Activated naive CD4-positive, alpha-beta T cell treated with anti-CD3 and anti-CD28 coated beads, Interleukin-2, amount 50 U/mL, for 24 hours (primary cell): ENCODE measurements at regions not wholly inside any gene's neighbourhood (a gene's known extent, or its start where the extent isn't known, plus 50 kb on each side); places are given as distances from the start of the nearest gene placed in this dataset.

ENCODE experiments used
- H3K27ac Mint-ChIP-seq: one replicate; pipeline ENCODE4 v1.8.0; 2021; ENCODE audit warnings: mild to moderate bottlenecking, mixed read lengths
- H3K27me3 Mint-ChIP-seq: one replicate; pipeline ENCODE4 v1.8.0; 2021; ENCODE audit warnings: mixed read lengths
- H3K36me3 Mint-ChIP-seq: one replicate; pipeline ENCODE4 v1.8.0; 2021; ENCODE audit warnings: mixed read lengths
- H3K4me1 Mint-ChIP-seq: one replicate; pipeline ENCODE4 v1.8.0; 2021; ENCODE audit warnings: mixed read lengths
- H3K4me3 Mint-ChIP-seq: one replicate; pipeline ENCODE4 v1.8.0; 2021; ENCODE audit warnings: mild to moderate bottlenecking, mixed read lengths
- H3K9me3 Mint-ChIP-seq: one replicate; pipeline ENCODE4 v1.8.0; 2021; ENCODE audit warnings: mixed read lengths

GRCh38 chr13:74986609-74987008 is 495.4 kb downstream of the TBC1D4 start:
- Mint-ChIP-seq H3K4me3 (no peak overlapping the region), H3K27me3 (peaks cover 4% of the 10 kb centered on the region), H3K4me1 (no peaks in the 10 kb centered on the region), H3K27ac (no peak overlapping the region), H3K36me3 (no peaks in the 10 kb centered on the region), H3K9me3 (no peaks in the 10 kb centered on the region)

GRCh38 chr13:74979703-74980102 is 502.3 kb downstream of the TBC1D4 start:
- no peaks in the 10 kb centered on the region for H3K36me3 Mint-ChIP-seq
- H3K27ac Mint-ChIP-seq: no peak overlapping the region
- H3K27me3 Mint-ChIP-seq: peaks cover 17% of the 10 kb centered on the region
- no peaks in the 10 kb centered on the region for H3K4me1 Mint-ChIP-seq
- H3K4me3 Mint-ChIP-seq: no peak overlapping the region
- H3K9me3 Mint-ChIP-seq: no peaks in the 10 kb centered on the region

- Mint-ChIP-seq H3K9me3 (no peaks in the 10 kb centered on the region), H3K4me1 (no peaks in the 10 kb centered on the region), H3K27ac (no peak overlapping the region), H3K36me3 (no peaks in the 10 kb centered on the region), H3K4me3 (no peak overlapping the region), H3K27me3 (peaks cover 15% of the 10 kb centered on the region)
Observed at GRCh38 chr13:74978591-74978990, 503.4 kb downstream of the TBC1D4 start.

GRCh38 chr13:74977498-74977897 is 504.5 kb downstream of the TBC1D4 start:
- Mint-ChIP-seq H3K27me3 (peaks cover 18% of the 10 kb centered on the region), H3K4me3 (no peak overlapping the region), H3K4me1 (no peaks in the 10 kb centered on the region)

GRCh38 chr13:74975111-74975510 is 506.9 kb downstream of the TBC1D4 start:
- Mint-ChIP-seq H3K4me3 (no peak overlapping the region), H3K9me3 (no peaks in the 10 kb centered on the region), H3K27me3 (peaks cover 14% of the 10 kb centered on the region), H3K36me3 (no peaks in the 10 kb centered on the region), H3K4me1 (no peaks in the 10 kb centered on the region), H3K27ac (no peak overlapping the region)

More at GRCh38 chr13:74977498-74977897, 504.5 kb downstream of the TBC1D4 start:
- H3K27ac Mint-ChIP-seq: no peak overlapping the region
- no peaks in the 10 kb centered on the region for H3K36me3 Mint-ChIP-seq
- H3K9me3 Mint-ChIP-seq: no peaks in the 10 kb centered on the region

GRCh38 chr13:74973935-74974879 is 507.8 kb downstream of the TBC1D4 start:
- Mint-ChIP-seq H3K9me3 (no peaks in the 10 kb centered on the region), H3K4me3 (no peak overlapping the region), H3K27ac (no peak overlapping the region), H3K36me3 (no peaks in the 10 kb centered on the region), H3K27me3 (peaks cover 15% of the 10 kb centered on the region), H3K4me1 (no peaks in the 10 kb centered on the region)

- Mint-ChIP-seq H3K9me3 (no peaks in the 10 kb centered on the region), H3K27me3 (peaks cover 11% of the 10 kb centered on the region), H3K4me1 (no peaks in the 10 kb centered on the region), H3K4me3 (no peak overlapping the region), H3K27ac (no peak overlapping the region), H3K36me3 (no peaks in the 10 kb centered on the region)
Observed at GRCh38 chr13:74969419-74969818, 512.5 kb downstream of the TBC1D4 start.

GRCh38 chr13:74966814-74967424 is 515.0 kb downstream of the TBC1D4 start:
- Mint-ChIP-seq H3K27ac (no peak overlapping the region), H3K4me3 (no peak overlapping the region), H3K27me3 (peaks cover 14% of the 10 kb centered on the region), H3K36me3 (no peaks in the 10 kb centered on the region), H3K4me1 (no peaks in the 10 kb centered on the region), H3K9me3 (no peaks in the 10 kb centered on the region)

- peaks cover 15% of the 10 kb centered on the region for H3K27me3 Mint-ChIP-seq
- H3K9me3 Mint-ChIP-seq: no peaks in the 10 kb centered on the region
- H3K4me1 Mint-ChIP-seq: no peaks in the 10 kb centered on the region
- H3K27ac Mint-ChIP-seq: no peak overlapping the region
- no peak overlapping the region for H3K4me3 Mint-ChIP-seq
- H3K36me3 Mint-ChIP-seq: no peaks in the 10 kb centered on the region
Observed at GRCh38 chr13:74966275-74966674, 515.7 kb downstream of the TBC1D4 start.

GRCh38 chr13:74945637-74946036 is 536.3 kb downstream of the TBC1D4 start:
- Mint-ChIP-seq H3K27me3 (peaks cover 12% of the 10 kb centered on the region), H3K27ac (no peak overlapping the region), H3K36me3 (peaks cover 7% of the 10 kb centered on the region), H3K9me3 (peaks cover 27% of the 10 kb centered on the region), H3K4me3 (no peak overlapping the region), H3K4me1 (no peaks in the 10 kb centered on the region)

- Mint-ChIP-seq H3K27ac (no peak overlapping the region), H3K4me1 (no peaks in the 10 kb centered on the region), H3K27me3 (peaks cover 11% of the 10 kb centered on the region), H3K9me3 (peaks cover 12% of the 10 kb centered on the region), H3K4me3 (no peak overlapping the region), H3K36me3 (no peaks in the 10 kb centered on the region)
Observed at GRCh38 chr13:74931698-74932433, 550.1 kb downstream of the TBC1D4 start.

- H3K9me3 Mint-ChIP-seq: peaks cover 13% of the 10 kb centered on the region
- H3K36me3 Mint-ChIP-seq: no peaks in the 10 kb centered on the region
- no peak overlapping the region for H3K27ac Mint-ChIP-seq
- H3K4me3 Mint-ChIP-seq: no peak overlapping the region
- peaks cover 13% of the 10 kb centered on the region for H3K27me3 Mint-ChIP-seq
- no peaks in the 10 kb centered on the region for H3K4me1 Mint-ChIP-seq
Observed at GRCh38 chr13:74930402-74931165, 551.4 kb downstream of the TBC1D4 start.

GRCh38 chr13:74929436-74929835 is 552.5 kb downstream of the TBC1D4 start:
- Mint-ChIP-seq H3K4me1 (no peaks in the 10 kb centered on the region), H3K36me3 (no peaks in the 10 kb centered on the region), H3K9me3 (peaks cover 14% of the 10 kb centered on the region), H3K27me3 (peaks cover 13% of the 10 kb centered on the region), H3K27ac (no peak overlapping the region), H3K4me3 (no peak overlapping the region)

- Mint-ChIP-seq H3K4me3 (no peak overlapping the region), H3K27ac (no peak overlapping the region), H3K9me3 (peaks cover 18% of the 10 kb centered on the region), H3K4me1 (no peaks in the 10 kb centered on the region), H3K36me3 (no peaks in the 10 kb centered on the region), H3K27me3 (peaks cover 12% of the 10 kb centered on the region)
Observed at GRCh38 chr13:74927823-74928222, 554.1 kb downstream of the TBC1D4 start.

GRCh38 chr13:74922963-74923362 is 559.0 kb downstream of the TBC1D4 start:
- Mint-ChIP-seq H3K4me3 (no peak overlapping the region), H3K36me3 (no peaks in the 10 kb centered on the region), H3K4me1 (no peaks in the 10 kb centered on the region), H3K27ac (no peak overlapping the region), H3K9me3 (peaks cover 19% of the 10 kb centered on the region), H3K27me3 (peaks cover 2% of the 10 kb centered on the region)
